Caco-2 (cell line): ENCODE measurements at regions not wholly inside any gene's neighbourhood (a gene's known extent, or its start where the extent isn't known, plus 50 kb on each side); places are given as distances from the start of the nearest gene placed in this dataset.

Source experiments
- BruUV-seq: library from RNA; stranded (reverse); fragments of 400-500 nt; replicated peaks from 2 replicates; lab custom pipeline; 2021; lab: Mats Ljungman, UMichigan
- CTCF ChIA-PET: fragments of 300-600 bp; sonication (Branson Sonifier 250); formaldehyde crosslinking; loops from one replicate; lab custom pipeline; 2022; ENCODE audit warnings: antibody characterized with exemption; lab: Charles Lee
- POLR2A ChIA-PET: fragments of 300-600 bp; sonication (Branson Sonifier 250); formaldehyde crosslinking; loops from one replicate; lab custom pipeline; 2022; ENCODE audit warnings: antibody characterized with exemption; lab: Charles Lee
- DNase-seq, 2 experiments: peaks; one replicate each; pipeline versions ENCODE4 v3.0.0 to v3.0.0-alpha.2; 2020 to 2022
- H3K27me3 ChIP-seq: replicated peaks from 2 replicates; pipeline ENCODE4 v1.6.0; 2011; ENCODE audit warnings: low read length; ENCODE audit not compliant: control insufficient read depth, insufficient read depth
- H3K36me3 ChIP-seq: 2 replicates; pipeline ENCODE4 v1.5.1; 2011; ENCODE audit warnings: low read length; ENCODE audit not compliant: control insufficient read depth, insufficient read depth
- H3K4me1 ChIP-seq: fragments of 250-450 bp; sonication (Bioruptor Pico); 2 replicates; pipeline ENCODE4 v1.5.1; 2020; ENCODE audit warnings: mild to moderate bottlenecking
- H3K4me3 ChIP-seq: 2 replicates; pipeline ENCODE4 v1.5.1; 2011; ENCODE audit warnings: low read depth, mild to moderate bottlenecking, control low read depth, low read length
- H3K9me3 ChIP-seq: fragments of 250-450 bp; sonication (Bioruptor Pico); 2 replicates; pipeline ENCODE4 v1.5.1; 2020; ENCODE audit warnings: mild to moderate bottlenecking, moderate library complexity
- H3K27ac Mint-ChIP-seq: one replicate; pipeline ENCODE4 v1.8.0; 2022; ENCODE audit warnings: mixed read lengths; ENCODE audit not compliant: unreplicated experiment
- H3K27me3 Mint-ChIP-seq: one replicate; pipeline ENCODE4 v1.8.0; 2022; ENCODE audit warnings: mixed read lengths; ENCODE audit not compliant: insufficient read depth, unreplicated experiment
- H3K36me3 Mint-ChIP-seq: one replicate; pipeline ENCODE4 v1.8.0; 2022; ENCODE audit warnings: mild to moderate bottlenecking, mixed read lengths; ENCODE audit not compliant: insufficient read depth, unreplicated experiment
- H3K4me1 Mint-ChIP-seq: one replicate; pipeline ENCODE4 v1.8.0; 2022; ENCODE audit warnings: low read depth, mixed read lengths; ENCODE audit not compliant: unreplicated experiment
- H3K4me3 Mint-ChIP-seq: one replicate; pipeline ENCODE4 v1.8.0; 2022; ENCODE audit warnings: mild to moderate bottlenecking, moderate library complexity, mixed read lengths; ENCODE audit not compliant: unreplicated experiment
- H3K9me3 Mint-ChIP-seq: one replicate; pipeline ENCODE4 v1.8.0; 2022; ENCODE audit warnings: mixed read lengths; ENCODE audit not compliant: unreplicated experiment
- CTCF ChIP-seq, 2 experiments: fragments of 200-600 bp in 1 of 2; IDR thresholded peaks; 1 replicate in 1 of 2; 2 replicates in 1 of 2; pipeline versions ENCODE4 v1.5.1 to v1.8.0; 2011 to 2022; ENCODE audit warnings: antibody characterized with exemption in 1 of 2, control low read depth in 1 of 2, inconsistent platforms in 1 of 2, low read depth in 1 of 2, low read length in 1 of 2, mild to moderate bottlenecking in 1 of 2, moderate library complexity in 1 of 2; ENCODE audit not compliant: insufficient read depth in 1 of 2, severe bottlenecking in 1 of 2, unreplicated experiment in 1 of 2
- intact Hi-C: fragments of 100-400 bp; cut with micrococcal nuclease; formaldehyde crosslinking; loops from one replicate; pipeline ENCODE4 v1.10.0; 2022; ENCODE audit not compliant: unreplicated experiment

DNA sequence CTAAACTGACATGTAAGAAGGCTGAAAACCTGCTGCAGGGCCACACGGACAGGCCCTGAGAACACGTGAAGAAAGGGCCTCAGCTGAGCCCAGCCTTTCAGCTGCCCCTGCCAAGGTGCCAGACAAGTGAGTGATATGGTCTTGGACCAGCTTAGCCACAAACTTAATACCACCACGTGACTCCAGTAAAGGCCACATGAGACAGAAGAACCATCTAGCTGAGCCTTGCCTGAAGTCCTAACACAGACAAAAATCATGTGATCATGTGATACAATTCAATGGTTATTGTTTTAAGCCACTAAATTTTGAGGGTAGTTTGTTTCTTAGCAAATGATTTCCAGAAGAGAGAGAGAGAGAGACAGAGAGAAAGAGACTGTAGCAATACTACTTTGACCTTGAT, 66.9 kb upstream of the ARHGAP20 start:
- H3K4me3 ChIP-seq = no peak overlapping the region
- DNase-seq = no peak
- no peaks in the 10 kb centered on the region for H3K4me1 ChIP-seq
- Mint-ChIP-seq H3K9me3 (peaks cover 18% of the 10 kb centered on the region), H3K27ac (no peak overlapping the region), H3K4me1 (no peaks in the 10 kb centered on the region), H3K36me3 (no peaks in the 10 kb centered on the region), H3K4me3 (no peak overlapping the region), H3K27me3 (no peaks in the 10 kb centered on the region)
- ChIA-PET CTCF (no interaction called here), POLR2A (no interaction called here)
- no peaks in the 10 kb centered on the region for H3K36me3 ChIP-seq
- no peaks in the 10 kb centered on the region for H3K27me3 ChIP-seq
- H3K9me3 ChIP-seq = peaks cover 10% of the 10 kb centered on the region; the same call in 1 of the 2 replicates
- BruUV-seq = no TSS peak
- intact Hi-C loops = no loop called here
- no peak for TF ChIP-seq CTCF (IDR thresholded peaks at IDR 0.05; ENCODE audit: insufficient read depth in 1 of 2, low read depth in 1 of 2, low read length in 1 of 2, severe bottlenecking in 1 of 2, unreplicated experiment in 1 of 2)

- no peaks in the 10 kb centered on the region for H3K27me3 Mint-ChIP-seq
- Histone ChIP-seq H3K4me3 (no peak overlapping the region), H3K4me1 (no peaks in the 10 kb centered on the region), H3K27me3 (no peaks in the 10 kb centered on the region), H3K9me3 (peaks cover 10% of the 10 kb centered on the region; the same call in 1 of the 2 replicates), H3K36me3 (no peaks in the 10 kb centered on the region)
- TF ChIP-seq CTCF (IDR thresholded peaks at IDR 0.05; ENCODE audit: insufficient read depth in 1 of 2, low read depth in 1 of 2, low read length in 1 of 2, severe bottlenecking in 1 of 2, unreplicated experiment in 1 of 2) = no peak
- POLR2A ChIA-PET = no interaction called here
- no peaks in the 10 kb centered on the region for H3K4me1 Mint-ChIP-seq
- BruUV-seq = no TSS peak
- H3K9me3 Mint-ChIP-seq = peaks cover 18% of the 10 kb centered on the region
- no peak overlapping the region for H3K27ac Mint-ChIP-seq
- intact Hi-C loops = no loop called here
- CTCF ChIA-PET = no interaction called here
- no peak for DNase-seq
- no peak overlapping the region for H3K4me3 Mint-ChIP-seq
- no peaks in the 10 kb centered on the region for H3K36me3 Mint-ChIP-seq
Observed at GRCh38 chr11:110778343-110778742, 66.1 kb upstream of the ARHGAP20 start.

GRCh38 chr11:110777775-110778174, 65.5 kb upstream of the ARHGAP20 start:
- BruUV-seq = no TSS peak
- DNase-seq = no peak
- peaks cover 18% of the 10 kb centered on the region for H3K9me3 Mint-ChIP-seq
- Histone ChIP-seq H3K27me3 (no peaks in the 10 kb centered on the region), H3K9me3 (peaks cover 8% of the 10 kb centered on the region; the same call in 1 of the 2 replicates), H3K36me3 (no peaks in the 10 kb centered on the region), H3K4me3 (no peak overlapping the region), H3K4me1 (no peaks in the 10 kb centered on the region)
- H3K27ac Mint-ChIP-seq = no peak overlapping the region
- ChIA-PET POLR2A (no interaction called here), CTCF (no interaction called here)
- no peak for TF ChIP-seq CTCF (IDR thresholded peaks at IDR 0.05; ENCODE audit: insufficient read depth in 1 of 2, low read depth in 1 of 2, low read length in 1 of 2, severe bottlenecking in 1 of 2, unreplicated experiment in 1 of 2)
- H3K4me1 Mint-ChIP-seq = no peaks in the 10 kb centered on the region
- H3K27me3 Mint-ChIP-seq = peaks cover 3% of the 10 kb centered on the region
- H3K36me3 Mint-ChIP-seq = no peaks in the 10 kb centered on the region
- intact Hi-C loops = no loop called here
- no peak overlapping the region for H3K4me3 Mint-ChIP-seq
